22Rv1 (cell line): ENCODE measurements at regions not wholly inside any gene's neighbourhood (a gene's known extent, or its start where the extent isn't known, plus 50 kb on each side); places are given as distances from the start of the nearest gene placed in this dataset.

Source experiments
- ZFX ChIP-seq: fragments of 450-650 bp; IDR thresholded peaks from 2 replicates; pipeline ENCODE4 v1.6.1; 2017; ENCODE audit warnings: antibody characterized with exemption, borderline replicate concordance
- TF ChIP-seq, protein P1 (sequence below): fragments of 450-650 bp; IDR thresholded peaks from 2 replicates; pipeline ENCODE4 v1.5.1; 2017; ENCODE audit warnings: mild to moderate bottlenecking

DNA sequence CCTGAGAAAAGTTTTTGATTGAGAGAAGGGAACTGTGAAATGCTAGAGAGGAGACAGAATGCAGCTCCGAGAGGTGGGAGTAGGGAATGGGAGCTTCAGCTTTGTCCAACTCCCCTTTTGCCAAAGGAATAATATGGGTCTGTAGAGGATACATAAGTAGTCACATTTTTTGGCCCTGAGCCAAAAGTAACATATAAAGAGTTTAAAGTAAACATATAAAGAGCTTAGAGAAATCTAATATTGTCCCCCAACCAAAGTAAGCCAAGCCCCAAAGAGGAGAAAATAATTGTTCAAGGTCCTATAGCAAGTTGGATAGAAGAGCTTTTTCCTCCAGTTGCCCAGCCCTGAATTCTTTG, 215.1 kb downstream of the TMEM114 start:
- TF ChIP-seq, protein P1, sequence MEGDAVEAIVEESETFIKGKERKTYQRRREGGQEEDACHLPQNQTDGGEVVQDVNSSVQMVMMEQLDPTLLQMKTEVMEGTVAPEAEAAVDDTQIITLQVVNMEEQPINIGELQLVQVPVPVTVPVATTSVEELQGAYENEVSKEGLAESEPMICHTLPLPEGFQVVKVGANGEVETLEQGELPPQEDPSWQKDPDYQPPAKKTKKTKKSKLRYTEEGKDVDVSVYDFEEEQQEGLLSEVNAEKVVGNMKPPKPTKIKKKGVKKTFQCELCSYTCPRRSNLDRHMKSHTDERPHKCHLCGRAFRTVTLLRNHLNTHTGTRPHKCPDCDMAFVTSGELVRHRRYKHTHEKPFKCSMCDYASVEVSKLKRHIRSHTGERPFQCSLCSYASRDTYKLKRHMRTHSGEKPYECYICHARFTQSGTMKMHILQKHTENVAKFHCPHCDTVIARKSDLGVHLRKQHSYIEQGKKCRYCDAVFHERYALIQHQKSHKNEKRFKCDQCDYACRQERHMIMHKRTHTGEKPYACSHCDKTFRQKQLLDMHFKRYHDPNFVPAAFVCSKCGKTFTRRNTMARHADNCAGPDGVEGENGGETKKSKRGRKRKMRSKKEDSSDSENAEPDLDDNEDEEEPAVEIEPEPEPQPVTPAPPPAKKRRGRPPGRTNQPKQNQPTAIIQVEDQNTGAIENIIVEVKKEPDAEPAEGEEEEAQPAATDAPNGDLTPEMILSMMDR = no peak
- TF ChIP-seq ZFX = no peak
